K562 (cell line): ENCODE measurements at regions not wholly inside any gene's neighbourhood (a gene's known extent, or its start where the extent isn't known, plus 50 kb on each side); places are given as distances from the start of the nearest gene placed in this dataset.
A peak's percentile ranks its signal among the peaks of the same experiment; 100 is the strongest.

Experiments
- ATAC-seq: fragments of 200-7000 bp; cut with Tn5 transposase; 3 replicates; pipeline ENCODE4 v1.9.1; 2020; ENCODE audit warnings: moderate library complexity
- BruUV-seq: library from RNA; stranded (reverse); fragments of 400-500 nt; replicated peaks from 2 replicates; lab custom pipeline; 2021; lab: Mats Ljungman, UMichigan
- CTCF ChIA-PET: fragments of 300-600 bp; formaldehyde crosslinking; extraction: SDS; loops from one replicate; lab custom pipeline; 2021; ENCODE audit warnings: low intra/inter-chr PET ratio; lab: Yijun Ruan, JAX
- POLR2A ChIA-PET: fragments of 300-600, 350-650 bp; sonication (Branson Sonifier 250); formaldehyde crosslinking; extraction: SDS; loops from one replicate; lab custom pipeline; 2021; ENCODE audit warnings: antibody characterized with exemption, inconsistent platforms; lab: Yijun Ruan, JAX
- DNase-seq, 4 experiments: peaks; one replicate each; pipeline versions ENCODE4 v3.0.0 to v3.0.0-alpha.2; 2011 to 2018; ENCODE audit warnings: low spot score in 3 of 4, mixed read lengths in 3 of 4; ENCODE audit errors: extremely low read depth in 1 of 4
- FAIRE-seq: peaks from 2 replicates; lab custom pipeline; 2011; peaks lifted over from hg19 to GRCh38; lab: Jason Lieb, UNC
- H2AFZ ChIP-seq: 2 replicates; pipeline ENCODE4 v1.6.0; 2011; ENCODE audit warnings: low read depth, low read length, control low read depth, inconsistent platforms
- H3K27ac ChIP-seq: fragments of 200-600 bp; 3 replicates; pipeline ENCODE4 v1.8.0; 2011; ENCODE audit warnings: low read depth, mild to moderate bottlenecking, control low read depth, inconsistent platforms, low read length, moderate library complexity, mixed read lengths; ENCODE audit errors: extremely low read depth
- H3K27me3 ChIP-seq, 2 experiments: fragments of 300-600 bp in 1 of 2; 2 replicates in 1 of 2; 3 replicates in 1 of 2; pipeline versions ENCODE4 v1.6.0 to v1.8.0; 2011; ENCODE audit warnings: inconsistent platforms in 2 of 2, low read length in 2 of 2, mild to moderate bottlenecking in 1 of 2, mixed read lengths in 1 of 2, moderate library complexity in 1 of 2; ENCODE audit not compliant: control insufficient read depth in 2 of 2, insufficient read depth in 2 of 2
- H3K36me3 ChIP-seq: fragments of 300-600 bp; 3 replicates; pipeline ENCODE4 v1.8.0; 2011; ENCODE audit warnings: mild to moderate bottlenecking, low read length, inconsistent platforms; ENCODE audit not compliant: control insufficient read depth, insufficient read depth
- H3K4me1 ChIP-seq, 2 experiments: fragments of 200-600 bp in 1 of 2; replicated peaks in 1 of 2; 2 replicates in 1 of 2; 3 replicates in 1 of 2; pipeline versions ENCODE4 v1.5.1 to v1.8.0; 2011; ENCODE audit warnings: inconsistent platforms in 2 of 2, low read length in 2 of 2, mild to moderate bottlenecking in 1 of 2, mixed read lengths in 1 of 2, moderate library complexity in 1 of 2; ENCODE audit not compliant: control insufficient read depth in 2 of 2, insufficient read depth in 2 of 2
- H3K4me2 ChIP-seq: 2 replicates; pipeline ENCODE4 v1.6.1; 2011; ENCODE audit warnings: low read length, control low read depth, inconsistent platforms, mixed read lengths; ENCODE audit not compliant: insufficient read depth
- H3K4me3 ChIP-seq: fragments of 200-600 bp; sonication (generic), shearing (Covaris generic); 2 replicates; pipeline ENCODE4 v1.5.1; 2016; ENCODE audit warnings: control low read depth, inconsistent platforms
- H3K79me2 ChIP-seq: fragments of 200-600 bp; 3 replicates; pipeline ENCODE4 v1.8.0; 2011; ENCODE audit warnings: low read length, inconsistent platforms; ENCODE audit not compliant: control insufficient read depth, insufficient read depth
- H3K9ac ChIP-seq, 2 experiments: 2 replicates each; pipeline versions ENCODE4 v1.6.0 to v1.6.1; 2011; ENCODE audit warnings: low read depth in 2 of 2, low read length in 2 of 2, control low read depth in 1 of 2, inconsistent platforms in 1 of 2, mild to moderate bottlenecking in 1 of 2, mixed read lengths in 1 of 2; ENCODE audit not compliant: insufficient read depth in 1 of 2
- H3K9me1 ChIP-seq: one replicate; pipeline ENCODE4 v1.6.0; 2011; ENCODE audit warnings: inconsistent platforms, mild to moderate bottlenecking, low read length, moderate library complexity; ENCODE audit not compliant: control insufficient read depth, insufficient read depth
- H3K9me3 ChIP-seq: replicated peaks from 2 replicates; pipeline ENCODE4 v1.5.1; 2011; ENCODE audit warnings: low read depth, low read length, inconsistent platforms; ENCODE audit not compliant: control insufficient read depth, insufficient read depth
- H4K20me1 ChIP-seq: replicated peaks from 2 replicates; pipeline ENCODE4 v1.6.1; 2011; ENCODE audit warnings: low read length, inconsistent platforms, mixed read lengths; ENCODE audit not compliant: control insufficient read depth, insufficient read depth
- CREM ChIP-seq: IDR thresholded peaks from 2 replicates; pipeline ENCODE4 v1.6.1; 2014; ENCODE audit warnings: antibody characterized with exemption, low read depth
- TAL1 ChIP-seq: fragments of 450-650 bp; IDR thresholded peaks from 2 replicates; pipeline ENCODE4 v1.6.1; 2016; ENCODE audit warnings: mild to moderate bottlenecking
- WGBS: fragments of 100-300 bp; shearing (Covaris generic); methylation state at CpG from one replicate; pipeline ENCODE4 v1.1.6; 2016; ENCODE audit warnings: low coverage, mixed read lengths; ENCODE audit not compliant: insufficient coverage; ENCODE audit errors: missing lambda C conversion rate; 5-methylcytosine and 5-hydroxymethylcytosine counted together
- in situ Hi-C: fragments of 300-500 bp; cut with MboI; formaldehyde crosslinking; loops from 4 replicates; pipeline ENCODE4 v1.15.0; 2018; ENCODE audit warnings: inconsistent platforms, mixed read lengths
- intact Hi-C: fragments of 100-400 bp; cut with micrococcal nuclease; formaldehyde crosslinking; loops from 2 replicates; pipeline ENCODE4 v1.14.2; 2022
- TF ChIP-seq, protein P1 (sequence below): sonication (generic); IDR thresholded peaks from 2 replicates; pipeline ENCODE4 v1.6.1; 2016
- TF ChIP-seq, protein P2 (sequence below), 2 experiments: fragments of 450-650 bp in 1 of 2; IDR thresholded peaks; 2 replicates each; pipeline ENCODE4 v1.6.1; 2011 to 2017; ENCODE audit warnings: low read depth in 2 of 2, antibody characterized with exemption in 1 of 2, borderline replicate concordance in 1 of 2, low read length in 1 of 2, mild to moderate bottlenecking in 1 of 2, mixed read lengths in 1 of 2; ENCODE audit not compliant: control insufficient read depth in 1 of 2

DNA sequence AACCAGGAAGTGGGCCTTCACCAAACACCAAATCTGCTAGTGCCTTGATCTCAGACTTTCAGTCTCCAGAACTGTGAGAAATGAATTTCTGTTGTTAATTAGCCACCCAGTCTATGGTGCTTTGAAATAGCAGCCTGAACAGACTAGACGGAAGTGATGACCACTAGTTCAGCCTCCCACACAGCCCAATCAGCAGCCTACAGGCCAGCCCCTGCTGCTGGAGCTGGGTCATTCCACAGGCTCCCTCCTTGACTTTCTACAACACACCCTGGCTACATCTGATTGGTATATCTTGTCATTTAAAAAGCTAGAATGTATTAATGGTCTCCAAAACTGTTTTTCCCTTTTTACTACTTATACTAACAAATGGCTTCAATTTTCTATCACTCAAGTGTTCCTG, 277.2 kb upstream of the TAC1 start:
- DNase-seq (peak in 2 of 4 experiments; percentile 16 to 35), ATAC-seq (peak; percentile 84), FAIRE-seq (peak; percentile 54)
- BruUV-seq, result no TSS peak
- no peak overlapping the region for H3K9ac ChIP-seq
- WGBS, result 10% methylated on average over 1 of the region's 1 CpG
- H3K36me3 ChIP-seq, result no peaks in the 10 kb centered on the region
- no peaks in the 10 kb centered on the region for H3K27me3 ChIP-seq
- H3K4me1 ChIP-seq, result peaks cover 5 to 11% of the 10 kb centered on the region in 2 experiments; a peak in 4 of 5 replicates
- CTCF ChIA-PET, result no interaction called here
- POLR2A ChIA-PET, result no interaction called here
- 0 out of 2 replicates have a peak, but pooled peaks cover 3% of the 10 kb centered on the region for H3K9me3 ChIP-seq
- peak overlapping the region; percentile 67 for H2AFZ ChIP-seq
- intact Hi-C loops, result no loop called here
- peak overlapping the region; percentile 30; the same call in 1 of the 2 replicates for H3K4me2 ChIP-seq
- peak overlapping the region; percentile 29; the same call in 1 of the 3 replicates for H3K27ac ChIP-seq
- TF ChIP-seq, protein P1, sequence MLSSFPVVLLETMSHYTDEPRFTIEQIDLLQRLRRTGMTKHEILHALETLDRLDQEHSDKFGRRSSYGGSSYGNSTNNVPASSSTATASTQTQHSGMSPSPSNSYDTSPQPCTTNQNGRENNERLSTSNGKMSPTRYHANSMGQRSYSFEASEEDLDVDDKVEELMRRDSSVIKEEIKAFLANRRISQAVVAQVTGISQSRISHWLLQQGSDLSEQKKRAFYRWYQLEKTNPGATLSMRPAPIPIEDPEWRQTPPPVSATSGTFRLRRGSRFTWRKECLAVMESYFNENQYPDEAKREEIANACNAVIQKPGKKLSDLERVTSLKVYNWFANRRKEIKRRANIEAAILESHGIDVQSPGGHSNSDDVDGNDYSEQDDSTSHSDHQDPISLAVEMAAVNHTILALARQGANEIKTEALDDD, result peak; percentile 66
- TF ChIP-seq TAL1 (no peak), CREM (0 out of 2 replicates have a peak, but pooled peaks have one; percentile 19)
- TF ChIP-seq, protein P2, sequence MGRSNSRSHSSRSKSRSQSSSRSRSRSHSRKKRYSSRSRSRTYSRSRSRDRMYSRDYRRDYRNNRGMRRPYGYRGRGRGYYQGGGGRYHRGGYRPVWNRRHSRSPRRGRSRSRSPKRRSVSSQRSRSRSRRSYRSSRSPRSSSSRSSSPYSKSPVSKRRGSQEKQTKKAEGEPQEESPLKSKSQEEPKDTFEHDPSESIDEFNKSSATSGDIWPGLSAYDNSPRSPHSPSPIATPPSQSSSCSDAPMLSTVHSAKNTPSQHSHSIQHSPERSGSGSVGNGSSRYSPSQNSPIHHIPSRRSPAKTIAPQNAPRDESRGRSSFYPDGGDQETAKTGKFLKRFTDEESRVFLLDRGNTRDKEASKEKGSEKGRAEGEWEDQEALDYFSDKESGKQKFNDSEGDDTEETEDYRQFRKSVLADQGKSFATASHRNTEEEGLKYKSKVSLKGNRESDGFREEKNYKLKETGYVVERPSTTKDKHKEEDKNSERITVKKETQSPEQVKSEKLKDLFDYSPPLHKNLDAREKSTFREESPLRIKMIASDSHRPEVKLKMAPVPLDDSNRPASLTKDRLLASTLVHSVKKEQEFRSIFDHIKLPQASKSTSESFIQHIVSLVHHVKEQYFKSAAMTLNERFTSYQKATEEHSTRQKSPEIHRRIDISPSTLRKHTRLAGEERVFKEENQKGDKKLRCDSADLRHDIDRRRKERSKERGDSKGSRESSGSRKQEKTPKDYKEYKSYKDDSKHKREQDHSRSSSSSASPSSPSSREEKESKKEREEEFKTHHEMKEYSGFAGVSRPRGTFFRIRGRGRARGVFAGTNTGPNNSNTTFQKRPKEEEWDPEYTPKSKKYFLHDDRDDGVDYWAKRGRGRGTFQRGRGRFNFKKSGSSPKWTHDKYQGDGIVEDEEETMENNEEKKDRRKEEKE (IDR thresholded peaks at IDR 0.05; ENCODE audit: borderline replicate concordance in 1 of 2, control insufficient read depth in 1 of 2, low read depth in 2 of 2, low read length in 1 of 2), result no peak
- no peak overlapping the region for H3K4me3 ChIP-seq
- no peaks in the 10 kb centered on the region for H4K20me1 ChIP-seq
- no peaks in the 10 kb centered on the region for H3K9me1 ChIP-seq
- H3K79me2 ChIP-seq, result no peaks in the 10 kb centered on the region
- in situ Hi-C loops, result no loop called here
